ENCODE measurements at regions not wholly inside any gene's neighbourhood (a gene's known extent, or its start where the extent isn't known, plus 50 kb on each side); places are given as distances from the start of the nearest gene placed in this dataset.

GRCh38 chr5:30152431-30152830, 1041.1 kb upstream of the CDH6 start:
- Histone ChIP-seq H3K27me3 (ENCODE audit: control insufficient read depth in 2 of 2, insufficient read depth in 2 of 2, low read length in 2 of 2) (no peaks in the 10 kb centered on the region), H3K9me1 (replicated peaks; ENCODE audit: control insufficient read depth, extremely low read depth, insufficient read depth, low read length) (no peaks in the 10 kb centered on the region), H3K9ac (replicated peaks; ENCODE audit: extremely low read depth, insufficient read depth, low read length) (no peak overlapping the region), H3K4me3 (replicated peaks in 1 of 3; ENCODE audit: insufficient read depth in 1 of 3, low read depth in 1 of 3, low read length in 3 of 3) (no peak overlapping the region), H3K79me2 (ENCODE audit: control insufficient read depth, insufficient read depth, low read length) (no peaks in the 10 kb centered on the region), H4K20me1 (replicated peaks; ENCODE audit: control insufficient read depth, extremely low read depth, insufficient read depth, low read length) (no peaks in the 10 kb centered on the region), H3K9me3 (replicated peaks; ENCODE audit: control insufficient read depth, insufficient read depth, low read length) (peaks cover 4% of the 10 kb centered on the region), H3K4me1 (ENCODE audit: control insufficient read depth, extremely low read depth, insufficient read depth, low read length) (no peaks in the 10 kb centered on the region), H3K27ac (ENCODE audit: insufficient read depth, low read depth, low read length) (no peak overlapping the region), H3K4me2 (ENCODE audit: insufficient read depth, low read length) (no peak overlapping the region), H2AFZ (ENCODE audit: low read depth, low read length) (no peak overlapping the region), H3K36me3 (ENCODE audit: control insufficient read depth in 2 of 2, extremely low read depth in 1 of 2, insufficient read depth in 2 of 2, low read length in 2 of 2) (no peaks in the 10 kb centered on the region)
- FAIRE-seq = no peak
- TF ChIP-seq EZH2 (IDR thresholded peaks at IDR 0.05; ENCODE audit: borderline replicate concordance, low read depth, low read length, severe bottlenecking) (no peak), POLR2AphosphoS5 (IDR thresholded peaks at IDR 0.05; ENCODE audit: insufficient read depth, low read depth, low read length) (no peak)
- intact Hi-C loops (cut with micrococcal nuclease) (no loop called here), dilution Hi-C loops (cut with MboI; ENCODE audit: extremely low pct_ligation_motif_present, low sequenced_read_pairs) (no loop called here)
- BruUV-seq (replicated peaks) = no TSS peak
- no peak for DNase-seq (ENCODE audit: low read depth, low spot score)
- ChIA-PET POLR2A (no interaction called here), CTCF (no interaction called here)

- no peak for FAIRE-seq
- POLR2A ChIA-PET = no interaction called here
- CTCF ChIA-PET = no interaction called here
Observed at GRCh38 chr5:30150231-30150630, 1043.3 kb upstream of the CDH6 start.

More at GRCh38 chr5:30150231-30150630, 1043.3 kb upstream of the CDH6 start:
- H3K4me2 ChIP-seq (ENCODE audit: insufficient read depth, low read length) = no peak overlapping the region
- no peaks in the 10 kb centered on the region for H4K20me1 ChIP-seq (replicated peaks; ENCODE audit: control insufficient read depth, extremely low read depth, insufficient read depth, low read length)
- peaks cover 4% of the 10 kb centered on the region for H3K9me3 ChIP-seq (replicated peaks; ENCODE audit: control insufficient read depth, insufficient read depth, low read length)
- DNase-seq (ENCODE audit: low read depth, low spot score) = no peak
- intact Hi-C loops (cut with micrococcal nuclease) = no loop called here
- no TSS peak for BruUV-seq (replicated peaks)
- no peak overlapping the region for H3K9ac ChIP-seq (replicated peaks; ENCODE audit: extremely low read depth, insufficient read depth, low read length)
- H2AFZ ChIP-seq (ENCODE audit: low read depth, low read length) = no peak overlapping the region
- no peaks in the 10 kb centered on the region for H3K79me2 ChIP-seq (ENCODE audit: control insufficient read depth, insufficient read depth, low read length)
- H3K4me1 ChIP-seq (ENCODE audit: control insufficient read depth, extremely low read depth, insufficient read depth, low read length) = no peaks in the 10 kb centered on the region
- no peaks in the 10 kb centered on the region for H3K9me1 ChIP-seq (replicated peaks; ENCODE audit: control insufficient read depth, extremely low read depth, insufficient read depth, low read length)
- H3K4me3 ChIP-seq (replicated peaks in 1 of 3; ENCODE audit: insufficient read depth in 1 of 3, low read depth in 1 of 3, low read length in 3 of 3) = no peak overlapping the region
- TF ChIP-seq POLR2A (IDR thresholded peaks at IDR 0.05; ENCODE audit: low read depth, low read length) (no peak), POLR2AphosphoS5 (IDR thresholded peaks at IDR 0.05; ENCODE audit: insufficient read depth, low read depth, low read length) (no peak), MAX (IDR thresholded peaks at IDR 0.05; ENCODE audit: insufficient read depth, insufficient read length) (no peak), FOS (IDR thresholded peaks at IDR 0.05; ENCODE audit: borderline replicate concordance, insufficient read depth, low read length) (no peak), JUN (IDR thresholded peaks at IDR 0.05; ENCODE audit: borderline replicate concordance, insufficient read depth, insufficient read length, low read depth) (no peak), MYC (IDR thresholded peaks at IDR 0.05; ENCODE audit: low read depth, low read length) (no peak), GATA2 (IDR thresholded peaks at IDR 0.05; ENCODE audit: insufficient read depth, insufficient read length, low read depth, low read length) (no peak)
- dilution Hi-C loops (cut with MboI; ENCODE audit: extremely low pct_ligation_motif_present, low sequenced_read_pairs) = no loop called here
- H3K36me3 ChIP-seq (ENCODE audit: control insufficient read depth in 2 of 2, extremely low read depth in 1 of 2, insufficient read depth in 2 of 2, low read length in 2 of 2) = no peaks in the 10 kb centered on the region
- H3K27me3 ChIP-seq (ENCODE audit: control insufficient read depth in 2 of 2, insufficient read depth in 2 of 2, low read length in 2 of 2) = no peaks in the 10 kb centered on the region
- no peak overlapping the region for H3K27ac ChIP-seq (ENCODE audit: insufficient read depth, low read depth, low read length)

Data from endothelial cell of umbilical vein (primary cell).